AG09319 (cell line): ENCODE measurements at regions not wholly inside any gene's neighbourhood (a gene's known extent, or its start where the extent isn't known, plus 50 kb on each side); places are given as distances from the start of the nearest gene placed in this dataset.

Experiments used
- DNase-seq: peaks from one replicate; pipeline ENCODE4 v3.0.0-alpha.2; 2010; ENCODE audit warnings: low read depth; ENCODE audit errors: extremely low read depth
- CTCF ChIP-seq: IDR thresholded peaks from 2 replicates; pipeline ENCODE4 v1.5.1; 2011; ENCODE audit warnings: low read depth, mild to moderate bottlenecking, inconsistent platforms, low read length, moderate library complexity

GRCh38 chr3:117527346-117527745, 817.8 kb downstream of the TUSC7 start:
- DNase-seq: no peak
- no peak for TF ChIP-seq CTCF

GRCh38 chr3:117528688-117529087, 819.1 kb downstream of the TUSC7 start:
- DNase-seq: no peak
- TF ChIP-seq CTCF: no peak

GRCh38 chr3:117531078-117531767, 821.6 kb downstream of the TUSC7 start:
- TF ChIP-seq CTCF: no peak

GRCh38 chr3:117532268-117532667, 822.7 kb downstream of the TUSC7 start:
- TF ChIP-seq CTCF: no peak
- DNase-seq: no peak

More at GRCh38 chr3:117531078-117531767, 821.6 kb downstream of the TUSC7 start:
- DNase-seq: no peak

- no peak for DNase-seq
- no peak for TF ChIP-seq CTCF
Measured at GRCh38 chr3:117534138-117534537, 824.6 kb downstream of the TUSC7 start.

GRCh38 chr3:117536006-117536405, 826.4 kb downstream of the TUSC7 start:
- no peak for TF ChIP-seq CTCF
- DNase-seq: no peak

- DNase-seq: no peak
- TF ChIP-seq CTCF: no peak
Measured at GRCh38 chr3:117537949-117538348, 828.4 kb downstream of the TUSC7 start.
